ENCODE measurements at regions not wholly inside any gene's neighbourhood (a gene's known extent, or its start where the extent isn't known, plus 50 kb on each side); places are given as distances from the start of the nearest gene placed in this dataset.

DNA sequence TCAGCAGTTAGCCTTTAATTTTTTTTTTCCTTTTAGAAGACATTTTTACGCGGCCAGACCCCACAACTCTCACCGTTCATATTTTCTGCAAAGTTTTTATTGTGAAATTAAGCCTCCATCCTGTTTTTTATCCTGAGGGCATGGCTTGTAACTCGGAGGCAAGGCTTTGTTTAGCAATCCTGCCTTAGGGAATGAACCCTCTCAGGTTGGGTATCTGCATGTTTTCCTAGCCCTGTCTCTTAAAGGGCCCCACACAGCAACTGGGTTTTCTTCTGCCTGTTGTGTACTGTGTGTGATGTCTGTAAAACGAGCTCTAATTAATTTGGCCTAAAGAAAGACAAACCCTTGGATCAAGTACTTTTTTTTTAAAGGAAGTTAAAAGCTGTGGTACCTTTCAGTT, 130.2 kb upstream of the COBL start:
- intact Hi-C loops (cut with DNase I), result no loop called here
- DNase-seq, result no peak
- no peaks in the 10 kb centered on the region for H3K27me3 ChIP-seq
- H3K36me3 ChIP-seq, result no peaks in the 10 kb centered on the region
- no peaks in the 10 kb centered on the region for H3K4me1 ChIP-seq
- WGBS, 2 donors, result 48 to 57% methylated on average over 5 of the region's 5 CpGs
- TF ChIP-seq, protein P1, sequence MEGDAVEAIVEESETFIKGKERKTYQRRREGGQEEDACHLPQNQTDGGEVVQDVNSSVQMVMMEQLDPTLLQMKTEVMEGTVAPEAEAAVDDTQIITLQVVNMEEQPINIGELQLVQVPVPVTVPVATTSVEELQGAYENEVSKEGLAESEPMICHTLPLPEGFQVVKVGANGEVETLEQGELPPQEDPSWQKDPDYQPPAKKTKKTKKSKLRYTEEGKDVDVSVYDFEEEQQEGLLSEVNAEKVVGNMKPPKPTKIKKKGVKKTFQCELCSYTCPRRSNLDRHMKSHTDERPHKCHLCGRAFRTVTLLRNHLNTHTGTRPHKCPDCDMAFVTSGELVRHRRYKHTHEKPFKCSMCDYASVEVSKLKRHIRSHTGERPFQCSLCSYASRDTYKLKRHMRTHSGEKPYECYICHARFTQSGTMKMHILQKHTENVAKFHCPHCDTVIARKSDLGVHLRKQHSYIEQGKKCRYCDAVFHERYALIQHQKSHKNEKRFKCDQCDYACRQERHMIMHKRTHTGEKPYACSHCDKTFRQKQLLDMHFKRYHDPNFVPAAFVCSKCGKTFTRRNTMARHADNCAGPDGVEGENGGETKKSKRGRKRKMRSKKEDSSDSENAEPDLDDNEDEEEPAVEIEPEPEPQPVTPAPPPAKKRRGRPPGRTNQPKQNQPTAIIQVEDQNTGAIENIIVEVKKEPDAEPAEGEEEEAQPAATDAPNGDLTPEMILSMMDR (IDR thresholded peaks at IDR 0.05), result no peak
- TF ChIP-seq POLR2A (IDR thresholded peaks at IDR 0.05), result no peak
- no peaks in the 10 kb centered on the region for H3K9me3 ChIP-seq
- H3K4me3 ChIP-seq (replicated peaks in 1 of 3), result no peak overlapping the region
- H3K27ac ChIP-seq, result no peak overlapping the region

DNA sequence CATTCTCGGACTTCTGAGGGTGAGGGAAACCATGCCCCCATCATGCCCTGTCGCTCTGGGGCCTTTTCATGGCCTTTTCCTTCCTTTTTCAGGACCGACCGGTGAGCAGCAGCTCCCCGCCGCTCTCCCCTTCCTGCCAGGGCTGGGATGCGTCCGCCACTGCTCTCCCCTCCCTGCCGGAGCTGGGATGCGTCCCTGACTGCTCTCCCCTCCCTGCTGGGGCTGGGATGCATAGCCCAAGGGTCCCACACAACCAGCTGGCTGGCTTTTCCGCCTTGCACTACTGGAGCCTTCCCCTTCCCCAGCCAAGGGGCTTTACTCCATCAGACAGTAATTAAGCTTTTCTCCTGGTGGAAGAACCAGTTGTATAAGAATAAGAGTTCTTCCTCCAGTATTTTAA, 129.7 kb upstream of the COBL start:
- 29 to 59% methylated on average over 11 of the region's 11 CpGs for WGBS, 2 donors
- DNase-seq, result no peak
- Histone ChIP-seq H3K4me1 (no peaks in the 10 kb centered on the region), H3K9me3 (no peaks in the 10 kb centered on the region), H3K36me3 (no peaks in the 10 kb centered on the region), H3K4me3 (replicated peaks in 1 of 3) (no peak overlapping the region), H3K27me3 (no peaks in the 10 kb centered on the region), H3K27ac (no peak overlapping the region)
- no peak for TF ChIP-seq POLR2A (IDR thresholded peaks at IDR 0.05)
- TF ChIP-seq, protein P1 (IDR thresholded peaks at IDR 0.05), result no peak
- intact Hi-C loops (cut with DNase I), result no loop called here

DNA sequence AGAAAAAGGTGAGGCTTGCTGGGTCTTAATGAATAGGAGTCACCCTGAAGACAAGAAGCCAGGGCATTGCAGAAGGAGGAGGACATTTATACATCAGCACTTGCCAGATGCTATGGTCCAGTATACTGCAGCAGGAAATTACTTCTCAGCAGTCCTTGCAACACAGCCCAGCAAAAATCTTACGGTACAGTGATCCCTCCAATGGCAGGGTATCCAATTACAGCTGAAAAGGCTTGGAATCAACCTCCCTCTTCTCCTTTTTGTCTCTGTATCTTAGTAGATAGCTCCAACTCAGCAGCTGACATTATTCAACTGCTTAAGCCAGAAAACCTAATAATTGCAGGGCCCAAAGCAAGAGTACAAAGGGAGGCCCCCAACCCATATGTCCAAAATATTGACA, 128.3 kb upstream of the COBL start:
- Histone ChIP-seq H3K27me3 (no peaks in the 10 kb centered on the region), H3K4me1 (no peaks in the 10 kb centered on the region), H3K9me3 (no peaks in the 10 kb centered on the region), H3K36me3 (no peaks in the 10 kb centered on the region), H3K4me3 (replicated peaks in 1 of 3) (no peak overlapping the region), H3K27ac (no peak overlapping the region)
- TF ChIP-seq, protein P1 (IDR thresholded peaks at IDR 0.05), result no peak
- no peak for TF ChIP-seq POLR2A (IDR thresholded peaks at IDR 0.05)
- intact Hi-C loops (cut with DNase I), result no loop called here
- DNase-seq, result no peak
- 31 to 35% methylated on average over 1 of the region's 1 CpG for WGBS, 2 donors

DNA sequence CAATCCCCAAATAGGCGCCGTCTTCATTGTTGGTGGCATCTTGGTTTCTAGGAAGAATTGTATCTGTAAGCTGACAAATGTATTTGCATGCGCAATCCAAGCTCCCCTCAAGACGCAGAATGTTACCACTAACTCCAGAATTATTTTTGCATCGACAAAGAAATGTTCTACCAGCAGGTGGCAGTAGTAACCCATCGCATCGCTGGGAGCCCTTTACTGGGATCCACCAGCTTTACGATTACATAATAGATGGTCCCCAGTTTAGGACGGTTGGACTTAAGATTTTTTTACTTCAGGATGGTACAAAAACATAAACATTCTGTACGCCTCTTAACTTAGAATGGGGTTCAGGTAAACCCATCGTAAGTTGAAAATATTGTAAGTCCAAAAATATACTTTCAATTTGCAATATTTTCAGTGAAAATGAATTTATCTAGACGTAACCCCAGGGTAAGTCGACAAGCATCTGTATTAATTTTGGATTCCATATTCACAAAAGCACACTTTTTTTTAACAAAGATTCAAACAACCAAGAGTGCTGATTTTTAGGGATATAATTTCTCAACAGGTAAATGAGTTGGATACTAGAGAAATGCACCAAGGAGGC, 114.0 kb upstream of the COBL start:
- no peak overlapping the region for H3K27ac ChIP-seq
- H3K4me3 ChIP-seq (replicated peaks in 1 of 3), result no peak overlapping the region
- H3K27me3 ChIP-seq, result no peaks in the 10 kb centered on the region
- H3K9me3 ChIP-seq, result no peaks in the 10 kb centered on the region
- intact Hi-C loops (cut with DNase I), result no loop called here
- 18 to 20% methylated on average over 13 of the region's 13 CpGs for WGBS, 2 donors
- H3K4me1 ChIP-seq, result no peaks in the 10 kb centered on the region
- no peaks in the 10 kb centered on the region for H3K36me3 ChIP-seq
- DNase-seq, result peak; percentile 25 to 42
- TF ChIP-seq POLR2A (IDR thresholded peaks at IDR 0.05), result no peak
- TF ChIP-seq, protein P1 (IDR thresholded peaks at IDR 0.05), result peak; percentile 44 to 86 (median 66)

DNA sequence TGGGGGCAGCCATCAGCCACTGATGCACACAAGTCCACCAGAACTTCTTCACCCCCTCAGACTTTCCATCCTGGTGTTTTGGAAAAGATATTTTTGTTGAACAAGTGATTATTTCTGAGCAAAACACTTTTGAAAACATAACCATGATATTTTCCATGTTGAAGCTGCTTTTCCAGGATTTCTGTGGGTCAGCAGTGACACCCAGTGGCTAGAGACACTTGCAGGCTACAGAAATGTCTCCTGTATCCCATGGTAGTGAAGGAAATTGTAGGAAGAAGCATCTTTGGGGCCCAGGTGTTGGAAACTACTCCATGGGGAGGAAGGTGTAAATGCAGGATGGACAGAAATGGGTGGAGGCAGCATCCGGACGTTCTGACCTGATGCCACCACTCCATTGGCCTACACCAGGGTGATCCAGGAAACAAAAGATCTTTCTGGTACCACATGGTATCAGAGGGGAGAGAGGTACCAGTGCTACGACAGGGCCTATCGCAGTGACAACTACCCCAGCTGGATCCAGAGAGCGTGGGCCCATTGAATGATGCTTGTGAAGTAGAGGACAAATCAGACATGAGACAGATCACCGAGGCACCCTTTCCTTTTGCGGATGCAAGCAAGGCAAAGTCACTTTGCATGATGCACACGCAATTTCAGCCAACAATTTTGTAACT, 111.7 kb upstream of the COBL start:
- no peak overlapping the region for H3K27ac ChIP-seq
- intact Hi-C loops (cut with DNase I), result no loop called here
- no peak overlapping the region for H3K4me3 ChIP-seq (replicated peaks in 1 of 3)
- DNase-seq, result no peak
- H3K36me3 ChIP-seq, result no peaks in the 10 kb centered on the region
- TF ChIP-seq POLR2A (IDR thresholded peaks at IDR 0.05), result no peak
- TF ChIP-seq, protein P1 (IDR thresholded peaks at IDR 0.05), result no peak
- H3K4me1 ChIP-seq, result no peaks in the 10 kb centered on the region
- H3K27me3 ChIP-seq, result no peaks in the 10 kb centered on the region
- 77 to 79% methylated on average over 8 of the region's 8 CpGs for WGBS, 2 donors
- H3K9me3 ChIP-seq, result no peaks in the 10 kb centered on the region

Data from thyroid gland (tissue), 4 donors.